ENCODE measurements at regions not wholly inside any gene's neighbourhood (a gene's known extent, or its start where the extent isn't known, plus 50 kb on each side); places are given as distances from the start of the nearest gene placed in this dataset.

DNA sequence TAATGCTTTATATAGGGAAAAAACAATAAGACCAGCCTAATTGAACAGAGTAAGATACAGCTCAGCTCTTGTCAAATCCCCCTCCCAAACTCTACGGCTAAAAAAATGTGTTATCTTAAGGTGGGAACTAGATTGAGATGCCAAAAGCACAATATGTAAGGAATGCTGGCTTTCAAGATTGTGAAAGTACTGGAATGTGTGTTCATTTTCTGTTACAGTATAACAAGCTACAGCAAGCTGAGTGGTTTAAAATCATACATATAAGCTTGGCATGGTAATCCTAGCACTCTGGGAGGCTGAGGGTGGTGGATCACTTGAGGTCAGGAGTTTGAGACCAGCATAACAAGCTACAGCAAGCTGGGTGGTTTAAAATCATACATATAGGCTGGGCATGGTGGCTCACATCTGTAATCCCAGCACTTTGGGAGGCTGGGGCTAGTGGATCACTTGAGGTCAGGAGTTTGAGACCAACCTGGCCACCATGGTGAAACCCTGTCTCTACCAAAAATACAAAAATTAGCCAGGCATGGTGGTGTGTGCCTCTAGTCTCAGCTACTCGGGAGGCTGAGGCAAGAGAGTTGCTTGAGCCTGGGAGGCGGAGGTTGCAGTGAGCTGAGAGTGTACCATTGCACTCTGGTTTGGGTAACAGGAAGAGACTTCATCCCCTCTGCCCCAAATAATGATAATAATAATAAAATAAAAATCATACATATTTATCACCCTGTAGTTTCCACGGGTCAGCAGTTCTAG lies 297.7 kb downstream of the DOK5 start:
- TF ChIP-seq, protein P1, sequence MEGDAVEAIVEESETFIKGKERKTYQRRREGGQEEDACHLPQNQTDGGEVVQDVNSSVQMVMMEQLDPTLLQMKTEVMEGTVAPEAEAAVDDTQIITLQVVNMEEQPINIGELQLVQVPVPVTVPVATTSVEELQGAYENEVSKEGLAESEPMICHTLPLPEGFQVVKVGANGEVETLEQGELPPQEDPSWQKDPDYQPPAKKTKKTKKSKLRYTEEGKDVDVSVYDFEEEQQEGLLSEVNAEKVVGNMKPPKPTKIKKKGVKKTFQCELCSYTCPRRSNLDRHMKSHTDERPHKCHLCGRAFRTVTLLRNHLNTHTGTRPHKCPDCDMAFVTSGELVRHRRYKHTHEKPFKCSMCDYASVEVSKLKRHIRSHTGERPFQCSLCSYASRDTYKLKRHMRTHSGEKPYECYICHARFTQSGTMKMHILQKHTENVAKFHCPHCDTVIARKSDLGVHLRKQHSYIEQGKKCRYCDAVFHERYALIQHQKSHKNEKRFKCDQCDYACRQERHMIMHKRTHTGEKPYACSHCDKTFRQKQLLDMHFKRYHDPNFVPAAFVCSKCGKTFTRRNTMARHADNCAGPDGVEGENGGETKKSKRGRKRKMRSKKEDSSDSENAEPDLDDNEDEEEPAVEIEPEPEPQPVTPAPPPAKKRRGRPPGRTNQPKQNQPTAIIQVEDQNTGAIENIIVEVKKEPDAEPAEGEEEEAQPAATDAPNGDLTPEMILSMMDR (IDR thresholded peaks at IDR 0.05), result no peak
- H3K36me3 Mint-ChIP-seq (ENCODE audit: unreplicated experiment), result no peaks in the 10 kb centered on the region
- no peaks in the 10 kb centered on the region for H3K4me1 Mint-ChIP-seq (ENCODE audit: unreplicated experiment)
- H3K9me3 Mint-ChIP-seq (ENCODE audit: unreplicated experiment), result peaks cover 28% of the 10 kb centered on the region
- no peak overlapping the region for H3K4me3 Mint-ChIP-seq (ENCODE audit: unreplicated experiment)
- no peak for DNase-seq (ENCODE audit: extremely low spot score, unreplicated experiment)
- H3K27me3 Mint-ChIP-seq (ENCODE audit: unreplicated experiment), result no peaks in the 10 kb centered on the region
- H3K27ac Mint-ChIP-seq (ENCODE audit: unreplicated experiment), result no peak overlapping the region

DNA sequence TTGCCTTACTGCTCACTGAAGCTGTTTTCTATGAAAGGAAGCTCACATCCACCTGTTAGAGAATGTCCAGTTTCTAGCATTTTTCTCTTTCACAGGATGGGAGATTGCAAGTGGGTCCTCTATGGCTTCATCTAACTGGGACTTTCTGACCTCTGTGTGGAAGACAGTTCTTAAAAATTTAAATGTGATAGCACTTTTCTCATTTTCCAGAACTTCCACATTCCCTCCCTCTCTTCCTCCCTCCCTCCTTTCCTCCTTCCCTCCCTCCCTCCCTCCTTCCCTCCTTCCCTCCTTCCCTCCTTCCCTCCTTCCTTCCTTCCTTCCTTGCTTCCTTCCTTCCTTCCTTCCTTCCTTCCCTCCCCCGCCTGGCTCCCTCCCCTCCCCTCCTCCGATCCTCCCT lies 291.1 kb downstream of the DOK5 start:
- no peak overlapping the region for H3K4me3 Mint-ChIP-seq (ENCODE audit: unreplicated experiment)
- H3K9me3 Mint-ChIP-seq (ENCODE audit: unreplicated experiment), result peaks cover 12% of the 10 kb centered on the region
- TF ChIP-seq, protein P1 (IDR thresholded peaks at IDR 0.05), result no peak
- no peak overlapping the region for H3K27ac Mint-ChIP-seq (ENCODE audit: unreplicated experiment)
- no peaks in the 10 kb centered on the region for H3K36me3 Mint-ChIP-seq (ENCODE audit: unreplicated experiment)
- DNase-seq (ENCODE audit: extremely low spot score, unreplicated experiment), result no peak
- H3K4me1 Mint-ChIP-seq (ENCODE audit: unreplicated experiment), result no peaks in the 10 kb centered on the region
- no peaks in the 10 kb centered on the region for H3K27me3 Mint-ChIP-seq (ENCODE audit: unreplicated experiment)

DNA sequence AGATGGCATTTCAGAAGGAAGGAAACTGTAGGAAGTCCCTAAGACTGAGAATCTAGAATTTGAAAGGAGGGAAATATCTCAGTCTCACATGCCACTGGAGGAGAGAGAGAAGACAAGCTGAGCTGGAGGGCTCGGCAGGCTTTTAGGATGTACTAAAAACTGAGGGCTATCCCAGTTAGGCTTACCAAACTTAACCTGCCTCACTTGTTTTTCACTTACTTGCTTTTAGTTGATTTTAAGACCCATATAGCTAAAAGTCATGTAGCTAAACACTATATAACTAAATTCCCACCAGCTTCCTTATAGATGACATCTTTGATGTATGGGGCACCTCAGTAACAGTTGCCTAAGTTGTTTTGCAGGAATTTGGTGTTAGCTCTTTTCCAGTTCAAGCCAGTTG lies 288.0 kb downstream of the DOK5 start:
- Mint-ChIP-seq H3K36me3 (ENCODE audit: unreplicated experiment) (no peaks in the 10 kb centered on the region), H3K4me3 (ENCODE audit: unreplicated experiment) (no peak overlapping the region), H3K27ac (ENCODE audit: unreplicated experiment) (no peak overlapping the region), H3K4me1 (ENCODE audit: unreplicated experiment) (no peaks in the 10 kb centered on the region), H3K27me3 (ENCODE audit: unreplicated experiment) (no peaks in the 10 kb centered on the region), H3K9me3 (ENCODE audit: unreplicated experiment) (peaks cover 11% of the 10 kb centered on the region)
- TF ChIP-seq, protein P1 (IDR thresholded peaks at IDR 0.05), result no peak
- no peak for DNase-seq (ENCODE audit: extremely low spot score, unreplicated experiment)

DNA sequence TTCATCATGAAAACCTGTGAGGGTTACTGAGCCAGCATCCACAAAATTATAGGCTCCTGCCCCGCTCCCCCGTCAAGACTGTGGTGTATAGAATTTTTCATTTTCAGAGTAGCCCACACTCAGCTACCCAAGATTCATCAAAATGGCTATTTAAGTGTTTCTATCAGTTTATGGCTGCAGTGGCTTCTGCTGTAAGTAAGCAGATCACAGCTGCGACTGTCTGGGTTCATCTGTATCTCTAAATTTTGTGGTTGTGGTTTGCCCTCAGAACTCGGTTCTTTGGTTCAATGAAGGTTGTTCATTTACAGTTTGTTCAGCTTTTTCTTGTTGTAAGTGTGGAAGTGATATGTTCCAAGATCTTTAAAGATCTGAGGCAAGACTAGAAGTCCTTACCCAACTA lies 284.2 kb downstream of the DOK5 start:
- DNase-seq (ENCODE audit: extremely low spot score, unreplicated experiment), result no peak
- Mint-ChIP-seq H3K27me3 (ENCODE audit: unreplicated experiment) (no peaks in the 10 kb centered on the region), H3K4me1 (ENCODE audit: unreplicated experiment) (no peaks in the 10 kb centered on the region), H3K36me3 (ENCODE audit: unreplicated experiment) (no peaks in the 10 kb centered on the region), H3K27ac (ENCODE audit: unreplicated experiment) (no peak overlapping the region), H3K9me3 (ENCODE audit: unreplicated experiment) (peaks cover 6% of the 10 kb centered on the region), H3K4me3 (ENCODE audit: unreplicated experiment) (no peak overlapping the region)
- TF ChIP-seq, protein P1 (IDR thresholded peaks at IDR 0.05), result no peak

DNA sequence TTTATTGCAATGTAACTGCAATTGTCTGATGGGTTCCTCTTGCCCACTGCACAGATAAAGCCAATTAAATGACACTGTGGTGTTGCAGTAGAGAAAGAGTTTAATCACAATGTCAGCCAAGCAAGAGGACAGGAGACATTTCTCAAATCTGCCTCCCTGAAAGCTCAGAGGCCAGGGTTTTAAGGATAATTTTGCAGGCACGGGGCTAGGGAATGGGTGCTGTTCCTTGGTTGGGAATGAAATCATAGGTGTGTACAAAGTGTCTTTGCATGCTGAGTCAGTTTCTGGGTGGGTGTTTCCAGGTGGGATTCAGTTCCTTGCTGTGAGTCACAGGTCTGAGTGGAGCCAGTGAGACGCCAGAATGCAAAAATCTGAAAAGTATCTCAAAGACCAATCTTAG lies 271.4 kb downstream of the DOK5 start:
- H3K27ac Mint-ChIP-seq (ENCODE audit: unreplicated experiment), result no peak overlapping the region
- H3K36me3 Mint-ChIP-seq (ENCODE audit: unreplicated experiment), result no peaks in the 10 kb centered on the region
- peaks cover 13% of the 10 kb centered on the region for H3K9me3 Mint-ChIP-seq (ENCODE audit: unreplicated experiment)
- TF ChIP-seq, protein P1 (IDR thresholded peaks at IDR 0.05), result no peak
- H3K4me1 Mint-ChIP-seq (ENCODE audit: unreplicated experiment), result no peaks in the 10 kb centered on the region
- DNase-seq (ENCODE audit: extremely low spot score, unreplicated experiment), result no peak
- no peaks in the 10 kb centered on the region for H3K27me3 Mint-ChIP-seq (ENCODE audit: unreplicated experiment)
- no peak overlapping the region for H3K4me3 Mint-ChIP-seq (ENCODE audit: unreplicated experiment)
